HG02884 (cell line): ENCODE measurements at regions not wholly inside any gene's neighbourhood (a gene's known extent, or its start where the extent isn't known, plus 50 kb on each side); places are given as distances from the start of the nearest gene placed in this dataset.
"Not testable (repeated sequence)": the region's sequence is repeated elsewhere in the genome, so short reads cannot be mapped to it uniquely, and the experiment has no call there.

Experiments
- ATAC-seq: cut with Tn5 transposase; IDR thresholded peaks from one replicate; pipeline ENCODE4 v1.9.1; 2021; ENCODE audit warnings: mild to moderate bottlenecking, moderate library complexity; ENCODE audit not compliant: unreplicated experiment

GRCh38 chrX:39678914-39679313, 418.8 kb downstream of the BCOR start:
- no peak for ATAC-seq

GRCh38 chrX:39679497-39680157, 418.1 kb downstream of the BCOR start:
- no peak for ATAC-seq

- no peak for ATAC-seq
Observed at GRCh38 chrX:39681885-39682284, 415.9 kb downstream of the BCOR start.

- ATAC-seq: no peak
Observed at GRCh38 chrX:39682778-39683177, 415.0 kb downstream of the BCOR start.

GRCh38 chrX:39688219-39688575, 409.6 kb downstream of the BCOR start:
- no peak for ATAC-seq

- ATAC-seq: no peak
Observed at GRCh38 chrX:39688576-39689375, 409.0 kb downstream of the BCOR start.

- ATAC-seq: no peak
Observed at GRCh38 chrX:39689376-39690104, 408.2 kb downstream of the BCOR start.

GRCh38 chrX:39690541-39691415, 407.0 kb downstream of the BCOR start:
- ATAC-seq: no peak

GRCh38 chrX:39691724-39692123, 406.0 kb downstream of the BCOR start:
- no peak for ATAC-seq

- no peak for ATAC-seq
Observed at GRCh38 chrX:39692796-39693195, 405.0 kb downstream of the BCOR start.

- no peak for ATAC-seq
Observed at GRCh38 chrX:39693298-39693697, 404.5 kb downstream of the BCOR start.

GRCh38 chrX:39702636-39703035, 395.1 kb downstream of the BCOR start:
- ATAC-seq: not testable (repeated sequence)

- ATAC-seq: no peak
Observed at GRCh38 chrX:39703307-39703706, 394.5 kb downstream of the BCOR start.

GRCh38 chrX:39704590-39704989, 393.2 kb downstream of the BCOR start:
- ATAC-seq: no peak

GRCh38 chrX:39705290-39705689, 392.5 kb downstream of the BCOR start:
- no peak for ATAC-seq

GRCh38 chrX:39709364-39709763, 388.4 kb downstream of the BCOR start:
- ATAC-seq: no peak

- no peak for ATAC-seq
Observed at GRCh38 chrX:39709812-39710211, 387.9 kb downstream of the BCOR start.

GRCh38 chrX:39710776-39711175, 387.0 kb downstream of the BCOR start:
- no peak for ATAC-seq

GRCh38 chrX:39714471-39714870, 383.3 kb downstream of the BCOR start:
- no peak for ATAC-seq

- ATAC-seq: no peak
Observed at GRCh38 chrX:39716401-39716800, 381.4 kb downstream of the BCOR start.
